BE2C (cell line): ENCODE measurements at regions not wholly inside any gene's neighbourhood (a gene's known extent, or its start where the extent isn't known, plus 50 kb on each side); places are given as distances from the start of the nearest gene placed in this dataset.

Experiments
- DNase-seq: peaks from one replicate; pipeline ENCODE4 v3.0.0-alpha.2; 2020
- H3K27me3 ChIP-seq: fragments of 250-450 bp; sonication (Bioruptor Pico); 2 replicates; pipeline ENCODE4 v1.5.1; 2020; ENCODE audit warnings: mild to moderate bottlenecking
- H3K36me3 ChIP-seq: fragments of 250-450 bp; sonication (Bioruptor Pico); 2 replicates; pipeline ENCODE4 v1.5.1; 2020; ENCODE audit warnings: mild to moderate bottlenecking
- H3K4me1 ChIP-seq: fragments of 250-450 bp; sonication (Bioruptor Pico); 2 replicates; pipeline ENCODE4 v1.5.1; 2020
- H3K4me3 ChIP-seq: 2 replicates; pipeline ENCODE4 v1.5.1; 2011; ENCODE audit warnings: low read depth, low read length
- H3K9me3 ChIP-seq: fragments of 250-450 bp; sonication (Bioruptor Pico); 2 replicates; pipeline ENCODE4 v1.5.1; 2020
- TF ChIP-seq, protein P1 (sequence below): IDR thresholded peaks from 2 replicates; pipeline ENCODE4 v1.5.1; 2012; ENCODE audit warnings: mild to moderate bottlenecking, low read depth, low read length

DNA sequence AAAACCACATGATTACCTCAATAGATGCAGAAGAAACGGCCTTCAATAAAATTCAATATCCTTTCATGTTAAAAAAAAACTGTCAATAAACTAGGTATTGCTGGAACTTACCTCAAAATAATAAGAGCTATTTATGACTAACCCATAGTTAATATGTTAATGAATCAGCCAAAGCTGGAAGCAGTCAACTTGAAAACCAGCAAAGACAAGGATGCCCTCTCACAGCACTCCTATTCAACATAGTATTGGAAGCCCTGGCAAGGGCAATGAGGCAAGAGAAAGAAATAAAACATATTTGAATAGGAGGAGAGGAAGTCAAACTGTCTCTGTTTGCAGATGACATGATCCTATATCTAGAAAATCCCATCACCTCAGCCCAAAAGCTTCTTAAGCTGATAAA is 456.1 kb downstream of the OCA2 start:
- no peak overlapping the region for H3K4me3 ChIP-seq
- no peaks in the 10 kb centered on the region; the same call in 1 of the 2 replicates for H3K9me3 ChIP-seq
- no peaks in the 10 kb centered on the region for H3K36me3 ChIP-seq
- H3K27me3 ChIP-seq = no peaks in the 10 kb centered on the region
- DNase-seq = no peak
- no peaks in the 10 kb centered on the region for H3K4me1 ChIP-seq
- TF ChIP-seq, protein P1, sequence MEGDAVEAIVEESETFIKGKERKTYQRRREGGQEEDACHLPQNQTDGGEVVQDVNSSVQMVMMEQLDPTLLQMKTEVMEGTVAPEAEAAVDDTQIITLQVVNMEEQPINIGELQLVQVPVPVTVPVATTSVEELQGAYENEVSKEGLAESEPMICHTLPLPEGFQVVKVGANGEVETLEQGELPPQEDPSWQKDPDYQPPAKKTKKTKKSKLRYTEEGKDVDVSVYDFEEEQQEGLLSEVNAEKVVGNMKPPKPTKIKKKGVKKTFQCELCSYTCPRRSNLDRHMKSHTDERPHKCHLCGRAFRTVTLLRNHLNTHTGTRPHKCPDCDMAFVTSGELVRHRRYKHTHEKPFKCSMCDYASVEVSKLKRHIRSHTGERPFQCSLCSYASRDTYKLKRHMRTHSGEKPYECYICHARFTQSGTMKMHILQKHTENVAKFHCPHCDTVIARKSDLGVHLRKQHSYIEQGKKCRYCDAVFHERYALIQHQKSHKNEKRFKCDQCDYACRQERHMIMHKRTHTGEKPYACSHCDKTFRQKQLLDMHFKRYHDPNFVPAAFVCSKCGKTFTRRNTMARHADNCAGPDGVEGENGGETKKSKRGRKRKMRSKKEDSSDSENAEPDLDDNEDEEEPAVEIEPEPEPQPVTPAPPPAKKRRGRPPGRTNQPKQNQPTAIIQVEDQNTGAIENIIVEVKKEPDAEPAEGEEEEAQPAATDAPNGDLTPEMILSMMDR = no peak

DNA sequence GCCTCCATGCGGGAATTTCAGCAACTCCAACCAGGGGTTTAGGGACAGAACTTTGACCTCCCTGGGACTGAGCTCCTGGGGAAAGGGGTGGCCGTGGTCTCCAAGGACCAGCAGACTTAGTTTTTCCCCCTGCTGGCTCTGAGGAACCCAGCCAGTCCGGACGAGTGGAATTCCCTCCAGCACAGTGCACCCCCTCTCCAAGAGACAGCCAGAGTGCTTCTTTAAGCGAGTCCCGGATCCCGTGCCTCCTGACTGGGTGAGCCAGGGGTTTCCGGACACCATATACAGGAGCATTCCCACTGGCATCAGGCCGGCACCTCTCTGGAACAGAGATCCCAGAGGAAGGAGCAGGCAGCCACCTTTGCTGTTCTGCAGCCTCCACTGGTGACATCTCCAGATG is 459.5 kb downstream of the OCA2 start:
- no peaks in the 10 kb centered on the region for H3K27me3 ChIP-seq
- H3K4me1 ChIP-seq = no peaks in the 10 kb centered on the region
- DNase-seq = no peak
- H3K36me3 ChIP-seq = no peaks in the 10 kb centered on the region
- no peaks in the 10 kb centered on the region for H3K9me3 ChIP-seq
- TF ChIP-seq, protein P1 = no peak
- no peak overlapping the region for H3K4me3 ChIP-seq

GRCh38 chr15:27638958-27639357 is 460.2 kb downstream of the OCA2 start:
- peak overlapping the region; percentile 36 for H3K4me3 ChIP-seq
- DNase-seq = peak; percentile 31
- H3K9me3 ChIP-seq = no peaks in the 10 kb centered on the region
- no peaks in the 10 kb centered on the region for H3K4me1 ChIP-seq
- H3K27me3 ChIP-seq = no peaks in the 10 kb centered on the region
- TF ChIP-seq, protein P1 = no peak
- H3K36me3 ChIP-seq = no peaks in the 10 kb centered on the region

DNA sequence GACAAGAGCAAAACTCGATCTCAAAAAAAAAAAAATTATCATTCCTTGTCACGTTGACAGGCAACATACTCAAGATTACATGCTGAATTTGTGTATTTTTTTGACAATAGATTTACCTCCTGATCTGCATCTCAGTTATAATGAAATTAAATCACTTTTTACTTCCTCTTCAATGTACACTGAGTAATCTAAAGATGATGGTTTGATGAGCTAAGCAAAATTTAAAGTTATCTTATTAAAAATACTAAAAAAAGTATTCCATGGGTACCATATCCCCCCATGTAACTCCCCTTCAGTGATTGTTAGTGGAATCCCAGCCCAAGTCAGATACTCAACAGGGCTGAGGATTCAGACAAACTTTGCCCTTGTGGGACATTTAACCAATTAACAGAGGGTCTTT is 463.2 kb downstream of the OCA2 start:
- no peaks in the 10 kb centered on the region for H3K4me1 ChIP-seq
- TF ChIP-seq, protein P1 = no peak
- no peaks in the 10 kb centered on the region for H3K27me3 ChIP-seq
- no peaks in the 10 kb centered on the region for H3K9me3 ChIP-seq
- H3K4me3 ChIP-seq = no peak overlapping the region
- H3K36me3 ChIP-seq = no peaks in the 10 kb centered on the region
- no peak for DNase-seq

- Histone ChIP-seq H3K4me1 (no peaks in the 10 kb centered on the region), H3K9me3 (no peaks in the 10 kb centered on the region; the same call in 1 of the 2 replicates), H3K27me3 (no peaks in the 10 kb centered on the region), H3K36me3 (no peaks in the 10 kb centered on the region), H3K4me3 (no peak overlapping the region)
- no peak for DNase-seq
- TF ChIP-seq, protein P1 = no peak
These were observed 470.6 kb downstream of the OCA2 start for GRCh38 chr15:27628486-27628885.

DNA sequence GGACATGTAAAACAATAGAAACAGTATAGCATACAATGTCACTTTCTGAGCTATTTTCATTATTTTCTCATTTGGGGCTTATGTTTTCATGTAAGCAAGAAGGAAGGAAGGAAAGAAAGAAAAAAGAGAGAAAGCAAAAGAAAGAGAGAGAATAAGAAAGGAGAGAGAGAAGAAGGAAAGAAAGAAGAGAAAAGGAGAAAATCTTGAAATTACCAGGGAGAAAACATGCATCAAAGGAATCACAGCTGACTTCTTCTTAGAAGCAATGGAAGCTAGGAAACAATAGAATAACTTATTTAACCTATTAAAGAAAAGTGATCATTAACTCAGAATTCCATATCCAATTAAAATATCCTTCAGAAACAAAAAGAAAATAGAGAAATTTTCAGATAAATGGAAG is 471.5 kb downstream of the OCA2 start:
- Histone ChIP-seq H3K27me3 (no peaks in the 10 kb centered on the region), H3K4me1 (no peaks in the 10 kb centered on the region), H3K36me3 (no peaks in the 10 kb centered on the region), H3K9me3 (no peaks in the 10 kb centered on the region; the same call in 1 of the 2 replicates), H3K4me3 (no peak overlapping the region)
- DNase-seq = no peak
- TF ChIP-seq, protein P1 = no peak
